Thymus (tissue), 11 donors: ENCODE measurements at regions not wholly inside any gene's neighbourhood (a gene's known extent, or its start where the extent isn't known, plus 50 kb on each side); places are given as distances from the start of the nearest gene placed in this dataset.
A peak's percentile ranks its signal among the peaks of the same experiment; 100 is the strongest.

Experiments used
- DNase-seq, 9 donors: peaks; one replicate each; pipeline ENCODE4 v3.0.0-alpha.2; 2013; ENCODE audit warnings: low spot score in 9 of 9, low read depth in 6 of 9, missing footprints in 1 of 9
- H3K27ac ChIP-seq, 2 donors: one replicate each; pipeline ENCODE4 v1.5.1; 2013; ENCODE audit warnings: control low read depth in 1 of 2, low read depth in 1 of 2, low read length in 1 of 2, mild to moderate bottlenecking in 1 of 2, moderate library complexity in 1 of 2
- H3K27me3 ChIP-seq, 2 donors: one replicate each; pipeline ENCODE4 v1.5.1; 2013; ENCODE audit warnings: low read length in 1 of 2; ENCODE audit not compliant: control insufficient read depth in 2 of 2, insufficient read depth in 1 of 2
- H3K36me3 ChIP-seq, 2 donors: one replicate each; pipeline ENCODE4 v1.5.1; 2013; ENCODE audit warnings: low read length in 1 of 2, mild to moderate bottlenecking in 1 of 2, moderate library complexity in 1 of 2; ENCODE audit not compliant: control insufficient read depth in 2 of 2, insufficient read depth in 2 of 2
- H3K4me1 ChIP-seq, 2 donors: one replicate each; pipeline ENCODE4 v1.5.1; 2013; ENCODE audit warnings: low read length in 2 of 2; ENCODE audit not compliant: control insufficient read depth in 2 of 2, insufficient read depth in 2 of 2
- H3K4me3 ChIP-seq, 2 donors: one replicate each; pipeline ENCODE4 v1.5.1; 2013; ENCODE audit warnings: low read length in 2 of 2, control low read depth in 1 of 2, mild to moderate bottlenecking in 1 of 2
- H3K9me3 ChIP-seq, 2 donors: one replicate each; pipeline ENCODE4 v1.5.1; 2013; ENCODE audit warnings: low read length in 1 of 2, mild to moderate bottlenecking in 1 of 2; ENCODE audit not compliant: control insufficient read depth in 2 of 2, insufficient read depth in 1 of 2
- WGBS: extraction: QIAGEN DNeasy Blood & Tissue Kit; methylation state at CpG from one replicate; pipeline ENCODE4 v1.1.7; 2013; 5-methylcytosine and 5-hydroxymethylcytosine counted together
- donor health status: healthy.

DNA sequence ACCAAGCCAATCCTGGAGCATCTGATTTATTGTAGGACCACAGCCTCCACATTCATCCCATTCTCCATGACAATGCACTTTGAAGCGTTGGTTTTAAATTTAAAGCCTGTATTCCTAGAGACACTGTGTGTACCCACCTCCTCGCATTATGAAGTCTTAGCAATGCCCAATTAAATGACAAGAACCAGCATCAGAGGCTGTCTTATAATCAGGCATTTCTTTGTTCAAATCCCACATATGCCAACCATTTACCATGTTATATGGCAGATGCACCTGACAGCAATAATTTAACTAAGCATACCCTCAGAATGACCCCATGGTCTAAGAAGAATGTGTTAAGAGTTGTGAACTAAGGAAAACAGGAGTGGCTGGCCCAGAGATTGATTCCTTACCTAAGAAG, 188.2 kb downstream of the IPMK start:
- no peaks in the 10 kb centered on the region for H3K27me3 ChIP-seq
- no peak overlapping the region for H3K4me3 ChIP-seq
- no peaks in the 10 kb centered on the region for H3K36me3 ChIP-seq
- 98% methylated on average over 2 of the region's 2 CpGs for WGBS
- no peak overlapping the region for H3K27ac ChIP-seq
- H3K9me3 ChIP-seq = no peaks in the 10 kb centered on the region
- no peaks in the 10 kb centered on the region for H3K4me1 ChIP-seq
- DNase-seq = no peak

GRCh38 chr10:58072634-58073033, 195.1 kb downstream of the IPMK start:
- DNase-seq = no peak
- no peaks in the 10 kb centered on the region for H3K9me3 ChIP-seq
- no peaks in the 10 kb centered on the region for H3K36me3 ChIP-seq
- 94% methylated on average over 3 of the region's 3 CpGs for WGBS
- no peaks in the 10 kb centered on the region for H3K27me3 ChIP-seq
- no peak overlapping the region for H3K27ac ChIP-seq
- H3K4me1 ChIP-seq = no peaks in the 10 kb centered on the region
- H3K4me3 ChIP-seq = no peak overlapping the region

DNA sequence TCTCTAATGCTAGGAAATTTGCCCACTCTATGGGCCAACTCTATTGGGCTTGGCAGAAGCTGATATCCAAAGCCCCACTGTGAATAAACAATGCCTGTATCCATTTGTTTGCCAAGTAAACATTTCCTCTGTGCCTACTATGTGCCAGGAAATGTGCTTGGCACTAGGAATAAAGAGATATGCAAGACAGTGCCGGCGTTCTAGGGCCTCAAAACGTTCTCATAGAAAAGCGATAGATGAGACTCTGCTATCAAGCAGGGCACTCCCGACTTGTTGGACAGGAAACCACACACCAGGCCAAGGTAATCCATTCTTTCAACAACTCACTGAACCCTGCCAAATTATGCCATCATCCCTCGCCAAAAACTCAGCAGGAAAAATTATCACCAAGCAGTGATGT, 196.7 kb downstream of the IPMK start:
- H3K9me3 ChIP-seq = no peaks in the 10 kb centered on the region
- DNase-seq = no peak
- no peak overlapping the region for H3K4me3 ChIP-seq
- no peak overlapping the region for H3K27ac ChIP-seq
- no peaks in the 10 kb centered on the region for H3K36me3 ChIP-seq
- H3K4me1 ChIP-seq = no peaks in the 10 kb centered on the region
- 88% methylated on average over 6 of the region's 6 CpGs for WGBS
- no peaks in the 10 kb centered on the region for H3K27me3 ChIP-seq

- 100% methylated on average over 2 of the region's 2 CpGs for WGBS
Measured at GRCh38 chr10:58068809-58069208, 198.9 kb downstream of the IPMK start.

GRCh38 chr10:58066979-58067378, 200.7 kb downstream of the IPMK start:
- DNase-seq = no peak
- Histone ChIP-seq H3K4me1 (no peaks in the 10 kb centered on the region), H3K4me3 (no peak overlapping the region), H3K27ac (no peak overlapping the region), H3K27me3 (no peaks in the 10 kb centered on the region), H3K9me3 (no peaks in the 10 kb centered on the region), H3K36me3 (no peaks in the 10 kb centered on the region)
- 58% methylated on average over 4 of the region's 4 CpGs for WGBS

More at GRCh38 chr10:58068809-58069208, 198.9 kb downstream of the IPMK start:
- Histone ChIP-seq H3K36me3 (no peaks in the 10 kb centered on the region), H3K9me3 (no peaks in the 10 kb centered on the region), H3K27me3 (no peaks in the 10 kb centered on the region), H3K4me1 (no peaks in the 10 kb centered on the region), H3K4me3 (no peak overlapping the region), H3K27ac (no peak overlapping the region)
- no peak for DNase-seq

GRCh38 chr10:58066126-58066525, 201.6 kb downstream of the IPMK start:
- H3K36me3 ChIP-seq = no peaks in the 10 kb centered on the region
- H3K4me3 ChIP-seq = no peak overlapping the region
- no peak for DNase-seq
- H3K4me1 ChIP-seq = no peaks in the 10 kb centered on the region
- WGBS = 70% methylated on average over 4 of the region's 4 CpGs
- H3K9me3 ChIP-seq = no peaks in the 10 kb centered on the region
- no peak overlapping the region for H3K27ac ChIP-seq
- H3K27me3 ChIP-seq = no peaks in the 10 kb centered on the region

GRCh38 chr10:58065529-58065815, 202.2 kb downstream of the IPMK start:
- 61% methylated on average over 6 of the region's 6 CpGs for WGBS
- no peaks in the 10 kb centered on the region for H3K27me3 ChIP-seq
- no peaks in the 10 kb centered on the region for H3K4me1 ChIP-seq
- no peak overlapping the region for H3K4me3 ChIP-seq
- no peaks in the 10 kb centered on the region for H3K36me3 ChIP-seq
- no peak for DNase-seq
- H3K9me3 ChIP-seq = no peaks in the 10 kb centered on the region
- H3K27ac ChIP-seq = no peak overlapping the region

GRCh38 chr10:58064714-58065528, 202.8 kb downstream of the IPMK start:
- H3K36me3 ChIP-seq = no peaks in the 10 kb centered on the region
- no peaks in the 10 kb centered on the region for H3K9me3 ChIP-seq
- 69% methylated on average over 4 of the region's 4 CpGs for WGBS
- H3K4me1 ChIP-seq = no peaks in the 10 kb centered on the region
- DNase-seq = peak in 2 of 9 donors; percentile 2 to 10
- no peak overlapping the region for H3K27ac ChIP-seq
- no peaks in the 10 kb centered on the region for H3K27me3 ChIP-seq
- H3K4me3 ChIP-seq = no peak overlapping the region

DNA sequence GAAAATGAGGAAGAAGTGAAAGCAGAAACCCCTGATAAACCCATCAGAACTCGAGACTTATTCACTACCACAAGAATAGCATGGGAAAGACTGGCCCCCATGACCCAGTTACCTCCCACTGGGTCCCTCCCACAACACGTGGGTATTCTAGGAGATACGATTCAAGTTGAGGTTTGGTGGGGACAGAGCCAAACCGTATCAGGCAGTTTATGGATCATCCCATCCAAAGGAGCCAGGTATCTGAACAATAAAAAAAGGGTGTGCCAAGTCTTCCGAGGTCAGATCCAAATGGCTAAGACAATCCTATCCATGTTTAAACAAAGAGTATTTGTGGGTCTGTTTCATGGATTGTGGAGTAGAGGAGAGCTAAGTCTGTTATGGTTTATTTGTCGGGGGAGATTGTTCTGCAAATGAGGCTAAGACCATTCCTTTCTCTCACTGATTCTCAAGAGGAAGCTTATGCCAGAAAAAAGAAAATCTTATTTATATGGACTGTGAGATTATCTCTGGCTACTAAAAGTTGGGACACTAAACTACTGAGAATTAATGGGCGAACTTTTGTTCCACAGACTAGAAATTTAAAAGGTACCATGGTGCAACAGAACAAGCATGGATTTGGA, 203.7 kb downstream of the IPMK start:
- Histone ChIP-seq H3K27me3 (no peaks in the 10 kb centered on the region), H3K4me1 (no peaks in the 10 kb centered on the region), H3K36me3 (no peaks in the 10 kb centered on the region), H3K4me3 (no peak overlapping the region), H3K27ac (no peak overlapping the region), H3K9me3 (no peaks in the 10 kb centered on the region)
- WGBS = 52% methylated on average over 7 of the region's 7 CpGs
- no peak for DNase-seq
